H9 (cell line): ENCODE measurements at regions not wholly inside any gene's neighbourhood (a gene's known extent, or its start where the extent isn't known, plus 50 kb on each side); places are given as distances from the start of the nearest gene placed in this dataset.

Source experiments
- DNase-seq: peaks from one replicate; pipeline ENCODE4 v3.0.0-alpha.2; 2017
- H2AFZ ChIP-seq: one replicate; pipeline ENCODE4 v1.6.1; 2013; ENCODE audit warnings: mild to moderate bottlenecking, low read length, control low read depth, moderate library complexity
- H2AK5ac ChIP-seq: 2 replicates; pipeline ENCODE4 v1.6.1; 2013; ENCODE audit warnings: low read length, control low read depth, mixed read lengths; ENCODE audit not compliant: insufficient read length
- H2BK120ac ChIP-seq: one replicate; pipeline ENCODE4 v1.6.1; 2013; ENCODE audit warnings: low read depth, mild to moderate bottlenecking, low read length, control low read depth, inconsistent platforms; ENCODE audit not compliant: poor library complexity, severe bottlenecking
- H2BK12ac ChIP-seq: 2 replicates; pipeline ENCODE4 v1.6.1; 2013; ENCODE audit warnings: low read length, control low read depth, mixed read lengths, low read depth; ENCODE audit not compliant: insufficient read length
- H2BK15ac ChIP-seq: 2 replicates; pipeline ENCODE4 v1.6.1; 2013; ENCODE audit warnings: low read depth, low read length, control low read depth
- H2BK20ac ChIP-seq: one replicate; pipeline ENCODE4 v1.6.1; 2013; ENCODE audit warnings: low read depth, mild to moderate bottlenecking, low read length, control low read depth, inconsistent platforms; ENCODE audit not compliant: poor library complexity, severe bottlenecking
- H2BK5ac ChIP-seq: 2 replicates; pipeline ENCODE4 v1.6.1; 2013; ENCODE audit warnings: low read length, control low read depth, mixed read lengths; ENCODE audit not compliant: insufficient read length
- H3K14ac ChIP-seq: 2 replicates; pipeline ENCODE4 v1.6.1; 2013; ENCODE audit warnings: low read length, control low read depth; ENCODE audit not compliant: insufficient read depth
- H3K18ac ChIP-seq: 2 replicates; pipeline ENCODE4 v1.6.1; 2013; ENCODE audit warnings: low read depth, mild to moderate bottlenecking, mixed read lengths, low read length, control low read depth; ENCODE audit not compliant: insufficient read length
- H3K23ac ChIP-seq: 2 replicates; pipeline ENCODE4 v1.6.1; 2013; ENCODE audit warnings: low read length, control low read depth, mixed read lengths, low read depth; ENCODE audit not compliant: insufficient read length
- H3K23me2 ChIP-seq: 2 replicates; pipeline ENCODE4 v1.6.1; 2013; ENCODE audit warnings: low read depth, mild to moderate bottlenecking, mixed read lengths, low read length, control low read depth; ENCODE audit not compliant: insufficient read length, poor library complexity, severe bottlenecking
- H3K27ac ChIP-seq: 2 replicates; pipeline ENCODE4 v1.5.1; 2013; ENCODE audit warnings: low read length, control low read depth, mixed read lengths, low read depth; ENCODE audit not compliant: insufficient read length
- H3K27me3 ChIP-seq: 2 replicates; pipeline ENCODE4 v1.6.1; 2013; ENCODE audit warnings: low read length, control low read depth, inconsistent platforms; ENCODE audit not compliant: insufficient read depth
- H3K4ac ChIP-seq: 2 replicates; pipeline ENCODE4 v1.6.1; 2013; ENCODE audit warnings: low read depth, mild to moderate bottlenecking, control low read depth, inconsistent platforms, low read length, moderate library complexity
- H3K4me1 ChIP-seq: 2 replicates; pipeline ENCODE4 v1.6.1; 2013; ENCODE audit warnings: low read length, control low read depth, inconsistent platforms; ENCODE audit not compliant: insufficient read depth
- H3K4me2 ChIP-seq: 2 replicates; pipeline ENCODE4 v1.6.1; 2013; ENCODE audit warnings: low read length, control low read depth, mixed read lengths; ENCODE audit not compliant: insufficient read length, insufficient read depth
- H3K56ac ChIP-seq: 2 replicates; pipeline ENCODE4 v1.6.1; 2013; ENCODE audit warnings: low read depth, mild to moderate bottlenecking, mixed read lengths, low read length, control low read depth; ENCODE audit not compliant: insufficient read length
- H3K79me1 ChIP-seq: 2 replicates; pipeline ENCODE4 v1.6.1; 2013; ENCODE audit warnings: low read depth, mild to moderate bottlenecking, moderate library complexity, low read length, control low read depth, inconsistent platforms; ENCODE audit not compliant: insufficient read depth, poor library complexity, severe bottlenecking
- H3K79me2 ChIP-seq: 2 replicates; pipeline ENCODE4 v1.6.1; 2013; ENCODE audit warnings: low read length, control low read depth, inconsistent platforms; ENCODE audit not compliant: insufficient read depth
- H3K9ac ChIP-seq: 2 replicates; pipeline ENCODE4 v1.6.1; 2013; ENCODE audit warnings: low read length, control low read depth, mixed read lengths; ENCODE audit not compliant: insufficient read length; ENCODE audit errors: extremely low read depth
- H3K9me3 ChIP-seq: one replicate; pipeline ENCODE4 v1.6.1; 2013; ENCODE audit warnings: low read depth, low read length, inconsistent platforms; ENCODE audit not compliant: control insufficient read depth
- H3T11ph ChIP-seq: one replicate; pipeline ENCODE4 v1.6.1; 2013; ENCODE audit warnings: mild to moderate bottlenecking, low read length, control low read depth, inconsistent platforms
- H4K20me1 ChIP-seq: one replicate; pipeline ENCODE4 v1.6.1; 2013; ENCODE audit not compliant: control insufficient read depth, insufficient read length, insufficient read depth
- H4K5ac ChIP-seq: 2 replicates; pipeline ENCODE4 v1.6.1; 2013; ENCODE audit warnings: low read depth, mild to moderate bottlenecking, mixed read lengths, low read length, control low read depth; ENCODE audit not compliant: insufficient read length
- H4K8ac ChIP-seq: replicated peaks from 2 replicates; pipeline ENCODE4 v1.6.1; 2013; ENCODE audit warnings: low read length, control low read depth, mixed read lengths, low read depth; ENCODE audit not compliant: insufficient read length
- H4K91ac ChIP-seq: 2 replicates; pipeline ENCODE4 v1.6.1; 2013; ENCODE audit warnings: low read depth, mild to moderate bottlenecking, moderate library complexity, mixed read lengths, low read length, control low read depth; ENCODE audit not compliant: insufficient read length
- H3K27ac Mint-ChIP-seq, 3 experiments: 2 replicates in 2 of 3; 3 replicates in 1 of 3; pipeline ENCODE4 v1.8.0; 2020 to 2021; ENCODE audit warnings: mixed read lengths in 3 of 3, mild to moderate bottlenecking in 1 of 3, moderate library complexity in 1 of 3
- H3K27me3 Mint-ChIP-seq: 2 replicates; pipeline ENCODE4 v1.8.0; 2021; ENCODE audit warnings: low read depth, mild to moderate bottlenecking, moderate library complexity, mixed read lengths
- H3K36me3 Mint-ChIP-seq, 3 experiments: 2 replicates in 2 of 3; 3 replicates in 1 of 3; pipeline ENCODE4 v1.8.0; 2020 to 2021; ENCODE audit warnings: low read depth in 3 of 3, mixed read lengths in 3 of 3; ENCODE audit not compliant: insufficient read depth in 1 of 3
- H3K4me1 Mint-ChIP-seq, 2 experiments: 2 replicates each; pipeline ENCODE4 v1.8.0; 2020; ENCODE audit warnings: mixed read lengths in 2 of 2
- H3K4me3 Mint-ChIP-seq, 2 experiments: 2 replicates in 1 of 2; 3 replicates in 1 of 2; pipeline ENCODE4 v1.8.0; 2020 to 2021; ENCODE audit warnings: mild to moderate bottlenecking in 2 of 2, mixed read lengths in 2 of 2, moderate library complexity in 1 of 2
- H3K9me3 Mint-ChIP-seq, 2 experiments: 2 replicates in 1 of 2; 3 replicates in 1 of 2; pipeline ENCODE4 v1.8.0; 2020; ENCODE audit warnings: mild to moderate bottlenecking in 2 of 2, mixed read lengths in 2 of 2, moderate library complexity in 1 of 2
- WGBS: extraction: QIAGEN DNeasy Blood & Tissue Kit; methylation state at CpG from one replicate; pipeline ENCODE4 v1.1.7; 2013; ENCODE audit warnings: missing lambda C conversion rate, low lambda C conversion rate, mixed read lengths; ENCODE audit not compliant: insufficient read length; ENCODE audit errors: extremely low coverage; 5-methylcytosine and 5-hydroxymethylcytosine counted together
- TF ChIP-seq, protein P1 (sequence below): fragments of 200-600 bp; sonication (generic); conservative IDR thresholded peaks from 3 replicates; pipeline ENCODE4 v1.8.0; 2021; ENCODE audit warnings: antibody characterized with exemption, mild to moderate bottlenecking

DNA sequence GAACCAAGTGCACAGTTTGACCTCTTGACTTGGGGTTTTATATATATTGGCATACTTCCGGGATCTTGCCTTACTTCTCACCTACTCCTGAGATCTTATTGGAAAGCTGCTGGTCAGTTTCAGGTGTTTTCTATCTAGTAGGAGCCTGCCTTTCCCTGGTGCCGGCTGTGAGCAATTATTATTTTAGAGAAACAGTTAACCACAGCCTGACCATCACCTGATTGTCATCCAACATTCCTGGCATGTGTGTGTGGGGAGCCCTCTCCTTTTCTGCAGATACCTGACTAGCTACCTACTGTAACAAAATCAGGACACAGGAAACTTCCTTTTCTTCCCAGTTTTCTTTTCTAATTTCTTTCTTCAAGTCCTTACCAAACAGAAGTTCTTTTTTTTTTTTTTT lies 220.4 kb downstream of the ATP23 start:
- Histone ChIP-seq H3K79me1 (no peaks in the 10 kb centered on the region), H3K4me1 (no peaks in the 10 kb centered on the region), H2BK5ac (no peak overlapping the region), H3K9me3 (no peaks in the 10 kb centered on the region), H2AK5ac (no peak overlapping the region), H3K4me2 (no peak overlapping the region), H3K14ac (no peak overlapping the region), H3K56ac (no peak overlapping the region), H3K79me2 (no peaks in the 10 kb centered on the region), H4K91ac (no peak overlapping the region), H4K8ac (no peak overlapping the region), H2BK20ac (no peak overlapping the region), H3K27ac (no peak overlapping the region), H3K23me2 (no peaks in the 10 kb centered on the region), H3K23ac (no peak overlapping the region), H3K4ac (no peak overlapping the region), H3K18ac (no peak overlapping the region), H3T11ph (no peak overlapping the region), H4K5ac (no peak overlapping the region), H3K9ac (no peak overlapping the region), H2BK12ac (no peak overlapping the region), H4K20me1 (no peaks in the 10 kb centered on the region), H2BK15ac (no peak overlapping the region), H3K27me3 (no peaks in the 10 kb centered on the region), H2AFZ (no peak overlapping the region), H2BK120ac (no peak overlapping the region)
- Mint-ChIP-seq H3K36me3 (peaks cover 0 to 1% (median 0%) of the 10 kb centered on the region in 3 experiments; a peak in 1 of 7 replicates), H3K4me1 (no peaks in the 10 kb centered on the region), H3K9me3 (no peaks in the 10 kb centered on the region; a peak in 1 of 5 replicates), H3K4me3 (no peak overlapping the region), H3K27me3 (peaks cover 2% of the 10 kb centered on the region; the same call in 1 of the 2 replicates), H3K27ac (peak overlapping the region in 1 of 3 experiments; percentile 33; a peak in 1 of 7 replicates)
- DNase-seq = no peak
- TF ChIP-seq, protein P1, sequence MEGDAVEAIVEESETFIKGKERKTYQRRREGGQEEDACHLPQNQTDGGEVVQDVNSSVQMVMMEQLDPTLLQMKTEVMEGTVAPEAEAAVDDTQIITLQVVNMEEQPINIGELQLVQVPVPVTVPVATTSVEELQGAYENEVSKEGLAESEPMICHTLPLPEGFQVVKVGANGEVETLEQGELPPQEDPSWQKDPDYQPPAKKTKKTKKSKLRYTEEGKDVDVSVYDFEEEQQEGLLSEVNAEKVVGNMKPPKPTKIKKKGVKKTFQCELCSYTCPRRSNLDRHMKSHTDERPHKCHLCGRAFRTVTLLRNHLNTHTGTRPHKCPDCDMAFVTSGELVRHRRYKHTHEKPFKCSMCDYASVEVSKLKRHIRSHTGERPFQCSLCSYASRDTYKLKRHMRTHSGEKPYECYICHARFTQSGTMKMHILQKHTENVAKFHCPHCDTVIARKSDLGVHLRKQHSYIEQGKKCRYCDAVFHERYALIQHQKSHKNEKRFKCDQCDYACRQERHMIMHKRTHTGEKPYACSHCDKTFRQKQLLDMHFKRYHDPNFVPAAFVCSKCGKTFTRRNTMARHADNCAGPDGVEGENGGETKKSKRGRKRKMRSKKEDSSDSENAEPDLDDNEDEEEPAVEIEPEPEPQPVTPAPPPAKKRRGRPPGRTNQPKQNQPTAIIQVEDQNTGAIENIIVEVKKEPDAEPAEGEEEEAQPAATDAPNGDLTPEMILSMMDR = no peak
- no CpG with 5 or more reads among the region's 2 CpGs for WGBS
